K562 (cell line): ENCODE measurements at regions not wholly inside any gene's neighbourhood (a gene's known extent, or its start where the extent isn't known, plus 50 kb on each side); places are given as distances from the start of the nearest gene placed in this dataset.

Source experiments
- DDX20 ChIP-seq: fragments of 450-650 bp; IDR thresholded peaks from 2 replicates; pipeline ENCODE4 v1.6.1; 2016; ENCODE audit warnings: missing genetic modification characterization, low read depth, mild to moderate bottlenecking, missing compliant biosample characterization, moderate library complexity
- EWSR1 ChIP-seq: fragments of 450-650 bp; IDR thresholded peaks from 2 replicates; pipeline ENCODE4 v1.6.1; 2018; ENCODE audit warnings: borderline replicate concordance, mild to moderate bottlenecking, low read depth, moderate library complexity; ENCODE audit not compliant: partially characterized antibody
- HEY1 ChIP-seq: fragments of 250-450 bp; sonication (Bioruptor Pico); IDR thresholded peaks from 2 replicates; pipeline ENCODE4 v1.5.0; 2020; ENCODE audit warnings: mild to moderate bottlenecking, moderate library complexity, borderline replicate concordance
- MAFF ChIP-seq: IDR thresholded peaks from 2 replicates; pipeline ENCODE4 v1.6.1; 2012; ENCODE audit warnings: low read length, improper control_type of control experiment
- MAFG ChIP-seq: fragments of 450-650 bp; conservative IDR thresholded peaks from 2 replicates; pipeline ENCODE4 v1.6.1; 2016; ENCODE audit warnings: missing genetic modification characterization, missing compliant biosample characterization
- MAFK ChIP-seq: IDR thresholded peaks from 2 replicates; pipeline ENCODE4 v1.6.1; 2011; ENCODE audit warnings: low read length, improper control_type of control experiment
- ZBTB1 ChIP-seq: sonication (generic); formaldehyde crosslinking; IDR thresholded peaks from 2 replicates; pipeline ENCODE4 v1.8.1; 2023; ENCODE audit warnings: missing genetic modification reagents, low read depth, mild to moderate bottlenecking, borderline replicate concordance
- ZNF239 ChIP-seq: fragments of 250-450 bp; sonication (Bioruptor Pico); IDR thresholded peaks from 2 replicates; pipeline ENCODE4 v1.4.0; 2020; ENCODE audit warnings: mild to moderate bottlenecking
- TF ChIP-seq, protein P1 (sequence below): fragments of 250-450 bp; sonication (Bioruptor Pico); IDR thresholded peaks from 2 replicates; pipeline ENCODE4 v1.4.0; 2020
- TF ChIP-seq, protein P2 (sequence below): sonication (generic); formaldehyde crosslinking; IDR thresholded peaks from 2 replicates; pipeline ENCODE4 v1.8.0; 2023; ENCODE audit warnings: mild to moderate bottlenecking, missing genetic modification reagents
- TF ChIP-seq, protein P3 (sequence below): fragments of 250-450 bp; sonication (Bioruptor Pico); IDR thresholded peaks from 2 replicates; pipeline ENCODE4 v1.5.0; 2022; ENCODE audit warnings: mild to moderate bottlenecking
- TF ChIP-seq, protein P4 (sequence below), 2 experiments: fragments of 450-650 bp; formaldehyde crosslinking in 1 of 2; IDR thresholded peaks; 2 replicates each; pipeline versions ENCODE4 v1.4.0 to v1.6.1; 2014 to 2020; ENCODE audit warnings: mild to moderate bottlenecking in 2 of 2, borderline replicate concordance in 1 of 2, low read depth in 1 of 2

DNA sequence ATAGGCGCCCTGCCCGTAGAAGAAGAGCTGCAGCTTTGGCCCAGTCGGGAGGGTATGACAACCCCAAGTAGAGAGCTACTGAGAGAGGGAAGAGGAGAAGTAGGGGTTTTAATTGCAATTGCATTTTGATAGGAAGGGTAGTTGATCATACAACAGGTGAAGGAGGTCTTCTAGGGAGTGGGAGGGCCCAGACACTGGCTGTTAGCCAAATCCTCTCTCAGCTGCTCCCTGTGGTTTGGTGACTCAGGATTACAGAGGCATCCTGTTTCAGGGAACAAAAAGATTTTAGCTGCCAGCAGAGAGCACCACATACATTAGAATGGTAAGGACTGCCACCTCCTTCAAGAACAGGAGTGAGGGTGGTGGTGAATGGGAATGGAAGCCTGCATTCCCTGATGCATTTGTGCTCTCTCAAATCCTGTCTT lies 408.9 kb upstream of the THBS1 start (continued):
- TF ChIP-seq, protein P1, sequence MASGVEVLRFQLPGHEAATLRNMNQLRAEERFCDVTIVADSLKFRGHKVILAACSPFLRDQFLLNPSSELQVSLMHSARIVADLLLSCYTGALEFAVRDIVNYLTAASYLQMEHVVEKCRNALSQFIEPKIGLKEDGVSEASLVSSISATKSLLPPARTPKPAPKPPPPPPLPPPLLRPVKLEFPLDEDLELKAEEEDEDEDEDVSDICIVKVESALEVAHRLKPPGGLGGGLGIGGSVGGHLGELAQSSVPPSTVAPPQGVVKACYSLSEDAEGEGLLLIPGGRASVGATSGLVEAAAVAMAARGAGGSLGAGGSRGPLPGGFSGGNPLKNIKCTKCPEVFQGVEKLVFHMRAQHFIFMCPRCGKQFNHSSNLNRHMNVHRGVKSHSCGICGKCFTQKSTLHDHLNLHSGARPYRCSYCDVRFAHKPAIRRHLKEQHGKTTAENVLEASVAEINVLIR (CRISPR knock-in tag) = no peak
- TF ChIP-seq EWSR1 (no peak), HEY1 (CRISPR knock-in tag) (no peak), ZNF239 (CRISPR knock-in tag) (no peak), MAFK (peak; percentile 57; the same call in 1 of the 2 replicates), MAFF (peak; percentile 61; the same call in 1 of the 2 replicates), DDX20 (no peak), ZBTB1 (CRISPR knock-in tag) (no peak), MAFG (tag) (0 out of 2 replicates have a peak, but pooled peaks have one; percentile 48)
- TF ChIP-seq, protein P2, sequence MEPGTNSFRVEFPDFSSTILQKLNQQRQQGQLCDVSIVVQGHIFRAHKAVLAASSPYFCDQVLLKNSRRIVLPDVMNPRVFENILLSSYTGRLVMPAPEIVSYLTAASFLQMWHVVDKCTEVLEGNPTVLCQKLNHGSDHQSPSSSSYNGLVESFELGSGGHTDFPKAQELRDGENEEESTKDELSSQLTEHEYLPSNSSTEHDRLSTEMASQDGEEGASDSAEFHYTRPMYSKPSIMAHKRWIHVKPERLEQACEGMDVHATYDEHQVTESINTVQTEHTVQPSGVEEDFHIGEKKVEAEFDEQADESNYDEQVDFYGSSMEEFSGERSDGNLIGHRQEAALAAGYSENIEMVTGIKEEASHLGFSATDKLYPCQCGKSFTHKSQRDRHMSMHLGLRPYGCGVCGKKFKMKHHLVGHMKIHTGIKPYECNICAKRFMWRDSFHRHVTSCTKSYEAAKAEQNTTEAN (CRISPR knock-in tag) = no peak
- TF ChIP-seq, protein P3, sequence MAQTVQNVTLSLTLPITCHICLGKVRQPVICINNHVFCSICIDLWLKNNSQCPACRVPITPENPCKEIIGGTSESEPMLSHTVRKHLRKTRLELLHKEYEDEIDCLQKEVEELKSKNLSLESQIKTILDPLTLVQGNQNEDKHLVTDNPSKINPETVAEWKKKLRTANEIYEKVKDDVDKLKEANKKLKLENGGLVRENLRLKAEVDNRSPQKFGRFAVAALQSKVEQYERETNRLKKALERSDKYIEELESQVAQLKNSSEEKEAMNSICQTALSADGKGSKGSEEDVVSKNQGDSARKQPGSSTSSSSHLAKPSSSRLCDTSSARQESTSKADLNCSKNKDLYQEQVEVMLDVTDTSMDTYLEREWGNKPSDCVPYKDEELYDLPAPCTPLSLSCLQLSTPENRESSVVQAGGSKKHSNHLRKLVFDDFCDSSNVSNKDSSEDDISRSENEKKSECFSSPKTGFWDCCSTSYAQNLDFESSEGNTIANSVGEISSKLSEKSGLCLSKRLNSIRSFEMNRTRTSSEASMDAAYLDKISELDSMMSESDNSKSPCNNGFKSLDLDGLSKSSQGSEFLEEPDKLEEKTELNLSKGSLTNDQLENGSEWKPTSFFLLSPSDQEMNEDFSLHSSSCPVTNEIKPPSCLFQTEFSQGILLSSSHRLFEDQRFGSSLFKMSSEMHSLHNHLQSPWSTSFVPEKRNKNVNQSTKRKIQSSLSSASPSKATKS = no peak
- TF ChIP-seq, protein P4, sequence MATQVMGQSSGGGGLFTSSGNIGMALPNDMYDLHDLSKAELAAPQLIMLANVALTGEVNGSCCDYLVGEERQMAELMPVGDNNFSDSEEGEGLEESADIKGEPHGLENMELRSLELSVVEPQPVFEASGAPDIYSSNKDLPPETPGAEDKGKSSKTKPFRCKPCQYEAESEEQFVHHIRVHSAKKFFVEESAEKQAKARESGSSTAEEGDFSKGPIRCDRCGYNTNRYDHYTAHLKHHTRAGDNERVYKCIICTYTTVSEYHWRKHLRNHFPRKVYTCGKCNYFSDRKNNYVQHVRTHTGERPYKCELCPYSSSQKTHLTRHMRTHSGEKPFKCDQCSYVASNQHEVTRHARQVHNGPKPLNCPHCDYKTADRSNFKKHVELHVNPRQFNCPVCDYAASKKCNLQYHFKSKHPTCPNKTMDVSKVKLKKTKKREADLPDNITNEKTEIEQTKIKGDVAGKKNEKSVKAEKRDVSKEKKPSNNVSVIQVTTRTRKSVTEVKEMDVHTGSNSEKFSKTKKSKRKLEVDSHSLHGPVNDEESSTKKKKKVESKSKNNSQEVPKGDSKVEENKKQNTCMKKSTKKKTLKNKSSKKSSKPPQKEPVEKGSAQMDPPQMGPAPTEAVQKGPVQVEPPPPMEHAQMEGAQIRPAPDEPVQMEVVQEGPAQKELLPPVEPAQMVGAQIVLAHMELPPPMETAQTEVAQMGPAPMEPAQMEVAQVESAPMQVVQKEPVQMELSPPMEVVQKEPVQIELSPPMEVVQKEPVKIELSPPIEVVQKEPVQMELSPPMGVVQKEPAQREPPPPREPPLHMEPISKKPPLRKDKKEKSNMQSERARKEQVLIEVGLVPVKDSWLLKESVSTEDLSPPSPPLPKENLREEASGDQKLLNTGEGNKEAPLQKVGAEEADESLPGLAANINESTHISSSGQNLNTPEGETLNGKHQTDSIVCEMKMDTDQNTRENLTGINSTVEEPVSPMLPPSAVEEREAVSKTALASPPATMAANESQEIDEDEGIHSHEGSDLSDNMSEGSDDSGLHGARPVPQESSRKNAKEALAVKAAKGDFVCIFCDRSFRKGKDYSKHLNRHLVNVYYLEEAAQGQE (IDR thresholded peaks at IDR 0.05; ENCODE audit: borderline replicate concordance) = peak; percentile 67
- TF ChIP-seq, protein P4 (CRISPR knock-in tag; IDR thresholded peaks at IDR 0.05; ENCODE audit: low read depth) = no peak
